GM12878 (cell line): ENCODE measurements at regions not wholly inside any gene's neighbourhood (a gene's known extent, or its start where the extent isn't known, plus 50 kb on each side); places are given as distances from the start of the nearest gene placed in this dataset.

Experiments
- CTCF ChIP-seq, 3 experiments: IDR thresholded peaks in 2 of 3; conservative IDR thresholded peaks in 1 of 3; 2 replicates each; pipeline ENCODE4 v1.5.1; 2011; ENCODE audit warnings: low read depth in 3 of 3, low read length in 3 of 3, mild to moderate bottlenecking in 3 of 3, control low read depth in 2 of 3, moderate library complexity in 2 of 3, inconsistent platforms in 1 of 3, mixed read lengths in 1 of 3; ENCODE audit not compliant: control insufficient read depth in 2 of 3, insufficient read depth in 1 of 3; ENCODE audit errors: extremely low read depth in 1 of 3
- EP300 ChIP-seq, 2 experiments: fragments of 150-350 bp in 1 of 2; IDR thresholded peaks; 2 replicates each; pipeline ENCODE4 v1.6.1; 2011 to 2012; ENCODE audit warnings: low read depth in 2 of 2, low read length in 2 of 2, borderline replicate concordance in 1 of 2, improper control_type of control experiment in 1 of 2, inconsistent platforms in 1 of 2; ENCODE audit not compliant: control insufficient read depth in 1 of 2
- MTA3 ChIP-seq: IDR thresholded peaks from 2 replicates; pipeline ENCODE4 v1.6.1; 2012; ENCODE audit warnings: low read length, inconsistent platforms, borderline replicate concordance
- POLR2A ChIP-seq: IDR thresholded peaks from 2 replicates; pipeline ENCODE4 v1.6.1; 2011; ENCODE audit warnings: low read depth, mild to moderate bottlenecking, low read length
- POLR2AphosphoS2 ChIP-seq: IDR thresholded peaks from 2 replicates; pipeline ENCODE4 v1.6.1; 2011; ENCODE audit warnings: low read depth, mild to moderate bottlenecking, low read length, improper control_type of control experiment, moderate library complexity
- RFX5 ChIP-seq: IDR thresholded peaks from 2 replicates; pipeline ENCODE4 v1.6.1; 2011; ENCODE audit warnings: low read depth, low read length, improper control_type of control experiment
- SIN3A ChIP-seq: IDR thresholded peaks from 2 replicates; pipeline ENCODE4 v1.6.1; 2012; ENCODE audit warnings: low read depth, low read length, improper control_type of control experiment
- SP1 ChIP-seq: IDR thresholded peaks from one replicate; pipeline ENCODE4 v1.6.1; 2011; ENCODE audit warnings: low read depth, low read length
- USF2 ChIP-seq: IDR thresholded peaks from 2 replicates; pipeline ENCODE4 v1.6.1; 2011; ENCODE audit warnings: low read depth, low read length, improper control_type of control experiment, borderline replicate concordance
- YY1 ChIP-seq: IDR thresholded peaks from 2 replicates; pipeline ENCODE4 v1.6.1; 2011; ENCODE audit warnings: low read depth, mild to moderate bottlenecking, low read length
- TF ChIP-seq, protein P1 (sequence below): fragments of 450-650 bp; IDR thresholded peaks from 2 replicates; pipeline ENCODE4 v1.6.1; 2016; ENCODE audit warnings: mild to moderate bottlenecking
- TF ChIP-seq, protein P2 (sequence below): IDR thresholded peaks from 2 replicates; pipeline ENCODE4 v1.6.1; 2012; ENCODE audit warnings: low read depth, low read length, improper control_type of control experiment

- TF ChIP-seq POLR2A (no peak), YY1 (no peak), USF2 (no peak), CTCF (IDR thresholded peaks at IDR 0.05 in 2 of 3, conservative IDR thresholded peaks at IDR 0.05 in 1 of 3; ENCODE audit: control insufficient read depth in 2 of 3, extremely low read depth in 1 of 3, insufficient read depth in 1 of 3, low read depth in 3 of 3, low read length in 3 of 3) (no peak), POLR2AphosphoS2 (no peak), EP300 (IDR thresholded peaks at IDR 0.05; ENCODE audit: borderline replicate concordance in 1 of 2, control insufficient read depth in 1 of 2, low read depth in 2 of 2, low read length in 2 of 2) (no peak), MTA3 (no peak), SP1 (no peak), SIN3A (no peak), RFX5 (no peak)
- TF ChIP-seq, protein P1, sequence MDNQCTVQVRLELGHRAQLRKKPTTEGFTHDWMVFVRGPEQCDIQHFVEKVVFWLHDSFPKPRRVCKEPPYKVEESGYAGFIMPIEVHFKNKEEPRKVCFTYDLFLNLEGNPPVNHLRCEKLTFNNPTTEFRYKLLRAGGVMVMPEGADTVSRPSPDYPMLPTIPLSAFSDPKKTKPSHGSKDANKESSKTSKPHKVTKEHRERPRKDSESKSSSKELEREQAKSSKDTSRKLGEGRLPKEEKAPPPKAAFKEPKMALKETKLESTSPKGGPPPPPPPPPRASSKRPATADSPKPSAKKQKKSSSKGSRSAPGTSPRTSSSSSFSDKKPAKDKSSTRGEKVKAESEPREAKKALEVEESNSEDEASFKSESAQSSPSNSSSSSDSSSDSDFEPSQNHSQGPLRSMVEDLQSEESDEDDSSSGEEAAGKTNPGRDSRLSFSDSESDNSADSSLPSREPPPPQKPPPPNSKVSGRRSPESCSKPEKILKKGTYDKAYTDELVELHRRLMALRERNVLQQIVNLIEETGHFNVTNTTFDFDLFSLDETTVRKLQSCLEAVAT = no peak
- TF ChIP-seq, protein P2, sequence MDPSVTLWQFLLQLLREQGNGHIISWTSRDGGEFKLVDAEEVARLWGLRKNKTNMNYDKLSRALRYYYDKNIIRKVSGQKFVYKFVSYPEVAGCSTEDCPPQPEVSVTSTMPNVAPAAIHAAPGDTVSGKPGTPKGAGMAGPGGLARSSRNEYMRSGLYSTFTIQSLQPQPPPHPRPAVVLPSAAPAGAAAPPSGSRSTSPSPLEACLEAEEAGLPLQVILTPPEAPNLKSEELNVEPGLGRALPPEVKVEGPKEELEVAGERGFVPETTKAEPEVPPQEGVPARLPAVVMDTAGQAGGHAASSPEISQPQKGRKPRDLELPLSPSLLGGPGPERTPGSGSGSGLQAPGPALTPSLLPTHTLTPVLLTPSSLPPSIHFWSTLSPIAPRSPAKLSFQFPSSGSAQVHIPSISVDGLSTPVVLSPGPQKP = no peak
These were observed 180.0 kb upstream of the RGMB start for GRCh38 chr5:98593418-98593817.
